ENCODE measurements at regions not wholly inside any gene's neighbourhood (a gene's known extent, or its start where the extent isn't known, plus 50 kb on each side); places are given as distances from the start of the nearest gene placed in this dataset.

GRCh38 chr1:22203335-22203734 is 60.4 kb upstream of the WNT4 start:
- TF ChIP-seq CTCF (IDR thresholded peaks at IDR 0.05; ENCODE audit: extremely low read depth in 1 of 2, insufficient read depth in 1 of 2, low read depth in 1 of 2, low read length in 2 of 2) (no peak), POLR2A (IDR thresholded peaks at IDR 0.05; ENCODE audit: low read depth, low read length) (no peak), EZH2 (IDR thresholded peaks at IDR 0.05; ENCODE audit: borderline replicate concordance, low read depth, low read length, severe bottlenecking) (no peak), POLR2AphosphoS5 (IDR thresholded peaks at IDR 0.05; ENCODE audit: insufficient read depth, low read depth, low read length) (no peak), MAX (IDR thresholded peaks at IDR 0.05; ENCODE audit: insufficient read depth, insufficient read length) (no peak), JUN (IDR thresholded peaks at IDR 0.05; ENCODE audit: borderline replicate concordance, insufficient read depth, insufficient read length, low read depth) (no peak)

Measured in endothelial cell of umbilical vein (primary cell).